HCT116 (cell line): ENCODE measurements at regions not wholly inside any gene's neighbourhood (a gene's known extent, or its start where the extent isn't known, plus 50 kb on each side); places are given as distances from the start of the nearest gene placed in this dataset.

Experiments
- ATAC-seq: fragments of 200-7000 bp; cut with Tn5 transposase; 2 replicates; pipeline ENCODE4 v1.9.1; 2020; ENCODE audit warnings: mild to moderate bottlenecking, moderate library complexity
- BruUV-seq: library from RNA; stranded (reverse); fragments of 400-500 nt; replicated peaks from 2 replicates; lab custom pipeline; 2021; lab: Mats Ljungman, UMichigan
- CTCF ChIA-PET: fragments of 300-600 bp; sonication (Branson Sonifier 250); formaldehyde crosslinking; loops from one replicate; lab custom pipeline; 2021; ENCODE audit warnings: antibody characterized with exemption; lab: Charles Lee
- POLR2A ChIA-PET: fragments of 300-600, 350-600 bp; sonication (Branson Sonifier 250); formaldehyde crosslinking; loops from one replicate; lab custom pipeline; 2021; ENCODE audit warnings: antibody characterized with exemption; lab: Charles Lee
- RAD21 ChIA-PET, 2 experiments: fragments of 300-600 bp; sonication (Branson Sonifier 250); formaldehyde crosslinking; loops; one replicate each; lab custom pipeline; 2023; ENCODE audit warnings: low total read pairs in 2 of 2; ENCODE audit not compliant: uncharacterized antibody in 2 of 2, unreplicated experiment in 2 of 2, low non-redundant PET in 1 of 2; lab: Charles Lee
- DNase-seq: peaks from one replicate; pipeline ENCODE4 v3.0.0-alpha.2; 2010; ENCODE audit warnings: low read depth, low spot score
- H2AFZ ChIP-seq: fragments of 200-600 bp; shearing (Covaris generic), sonication (generic); 2 replicates; pipeline ENCODE4 v1.6.1; 2017; ENCODE audit warnings: low read depth, mixed run types, mixed read lengths, antibody characterized with exemption, low read length; ENCODE audit not compliant: poor library complexity, severe bottlenecking
- H3K27ac ChIP-seq: 2 replicates; pipeline ENCODE4 v1.5.1; 2012; ENCODE audit warnings: low read depth, low read length
- H3K27me3 ChIP-seq: fragments of 200-600 bp; sonication (generic); 2 replicates; pipeline ENCODE4 v1.6.1; 2016; ENCODE audit warnings: mixed run types, low read length, mixed read lengths; ENCODE audit not compliant: insufficient read depth
- H3K36me3 ChIP-seq, 2 experiments: fragments of 200-500 bp in 1 of 2; fragments of 200-600 bp in 1 of 2; sonication (Bioruptor generic) in 1 of 2; sonication (generic) in 1 of 2; 2 replicates each; pipeline versions ENCODE4 v1.5.1 to v1.6.1; 2014 to 2016; ENCODE audit warnings: low read length in 2 of 2, inconsistent platforms in 1 of 2, mixed read lengths in 1 of 2, mixed run types in 1 of 2; ENCODE audit not compliant: insufficient read depth in 2 of 2, control insufficient read depth in 1 of 2
- H3K4me1 ChIP-seq, 2 experiments: fragments of 200-600 bp in 1 of 2; sonication (generic) in 1 of 2; 2 replicates each; pipeline versions ENCODE4 v1.5.1 to v1.6.1; 2012 to 2017; ENCODE audit warnings: low read length in 2 of 2, inconsistent platforms in 1 of 2, mild to moderate bottlenecking in 1 of 2, mixed read lengths in 1 of 2, mixed run types in 1 of 2, moderate library complexity in 1 of 2; ENCODE audit not compliant: insufficient read depth in 2 of 2, control insufficient read depth in 1 of 2
- H3K4me2 ChIP-seq: fragments of 200-600 bp; sonication (generic); 2 replicates; pipeline ENCODE4 v1.6.1; 2017; ENCODE audit warnings: mixed run types, low read length, mixed read lengths
- H3K4me3 ChIP-seq, 2 experiments: fragments of 200-600 bp in 1 of 2; sonication (generic) in 1 of 2; replicated peaks in 1 of 2; 2 replicates each; pipeline ENCODE4 v1.5.1; 2011 to 2016; ENCODE audit warnings: low read length in 2 of 2, control low read depth in 1 of 2, low read depth in 1 of 2, mild to moderate bottlenecking in 1 of 2, mixed read lengths in 1 of 2, mixed run types in 1 of 2
- H3K79me2 ChIP-seq: fragments of 200-600 bp; sonication (generic); 2 replicates; pipeline ENCODE4 v1.6.1; 2017; ENCODE audit warnings: mild to moderate bottlenecking, mixed run types, low read length, moderate library complexity, mixed read lengths; ENCODE audit not compliant: insufficient read depth
- H3K9ac ChIP-seq: fragments of 200-600 bp; sonication (generic); 2 replicates; pipeline ENCODE4 v1.6.1; 2016; ENCODE audit warnings: low read length, mixed read lengths
- H3K9me2 ChIP-seq: fragments of 200-600 bp; sonication (generic), shearing (Covaris generic); 2 replicates; pipeline ENCODE4 v1.6.1; 2017; ENCODE audit warnings: mixed run types, mild to moderate bottlenecking, moderate library complexity; ENCODE audit not compliant: insufficient read depth
- H3K9me3 ChIP-seq, 2 experiments: fragments of 200-500 bp in 1 of 2; fragments of 200-600 bp in 1 of 2; sonication (Bioruptor generic) in 1 of 2; sonication (generic) in 1 of 2; 2 replicates each; pipeline ENCODE4 v1.6.1; 2014 to 2017; ENCODE audit warnings: low read length in 2 of 2, mixed read lengths in 2 of 2, inconsistent platforms in 1 of 2, low read depth in 1 of 2, mild to moderate bottlenecking in 1 of 2, mixed run types in 1 of 2, moderate library complexity in 1 of 2; ENCODE audit not compliant: control insufficient read depth in 1 of 2, insufficient read depth in 1 of 2
- H4K20me1 ChIP-seq: fragments of 200-600 bp; sonication (generic), shearing (Covaris generic); 2 replicates; pipeline ENCODE4 v1.6.1; 2017; ENCODE audit warnings: mixed run types, mild to moderate bottlenecking, moderate library complexity; ENCODE audit not compliant: insufficient read depth
- CBX3 ChIP-seq: IDR thresholded peaks from 2 replicates; pipeline ENCODE4 v1.6.1; 2012; ENCODE audit warnings: low read depth
- CEBPB ChIP-seq: IDR thresholded peaks from 2 replicates; pipeline ENCODE4 v1.6.1; 2012; ENCODE audit warnings: low read depth
- EZH2phosphoT487 ChIP-seq: fragments of 200-600 bp; IDR thresholded peaks from 2 replicates; pipeline ENCODE4 v1.6.1; 2018; ENCODE audit warnings: antibody characterized with exemption, borderline replicate concordance
- JUND ChIP-seq: IDR thresholded peaks from 2 replicates; pipeline ENCODE4 v1.6.1; 2012
- MAX ChIP-seq: IDR thresholded peaks from 2 replicates; pipeline ENCODE4 v1.6.1; 2012
- POLR2AphosphoS5 ChIP-seq: IDR thresholded peaks from 2 replicates; pipeline ENCODE4 v1.6.1; 2011; ENCODE audit warnings: mild to moderate bottlenecking, low read depth, low read length, moderate library complexity
- RAD21 ChIP-seq: IDR thresholded peaks from 2 replicates; pipeline ENCODE4 v1.6.1; 2012; ENCODE audit warnings: low read depth, mild to moderate bottlenecking
- REST ChIP-seq: IDR thresholded peaks from 2 replicates; pipeline ENCODE4 v1.6.1; 2012; ENCODE audit warnings: low read depth
- SIN3A ChIP-seq: IDR thresholded peaks from 2 replicates; pipeline ENCODE4 v1.6.1; 2012; ENCODE audit warnings: low read depth
- SP1 ChIP-seq: IDR thresholded peaks from 2 replicates; pipeline ENCODE4 v1.6.1; 2012; ENCODE audit warnings: low read depth
- TCF7L2 ChIP-seq: IDR thresholded peaks from 2 replicates; pipeline ENCODE4 v1.7.0; 2011; ENCODE audit warnings: borderline replicate concordance, inconsistent platforms; ENCODE audit not compliant: insufficient read depth, insufficient read length; ENCODE audit errors: extremely low read depth
- YY1 ChIP-seq: IDR thresholded peaks from 2 replicates; pipeline ENCODE4 v1.6.1; 2011; ENCODE audit warnings: low read length, low read depth, moderate library complexity, mild to moderate bottlenecking; ENCODE audit not compliant: insufficient replicate concordance; ENCODE audit errors: extremely low read depth
- ZNF274 ChIP-seq: fragments of 200-500 bp; sonication (Bioruptor generic); IDR thresholded peaks from 2 replicates; pipeline ENCODE4 v1.6.1; 2014; ENCODE audit warnings: mild to moderate bottlenecking, low read depth, low read length, inconsistent platforms
- intact Hi-C: fragments of 100-400 bp; cut with micrococcal nuclease; formaldehyde crosslinking; loops from 2 replicates; pipeline ENCODE4 v1.10.0; 2022

GRCh38 chr1:112079446-112079845, 90.0 kb upstream of the KCND3 start:
- intact Hi-C loops: no loop called here
- TF ChIP-seq YY1 (no peak), CEBPB (no peak), POLR2AphosphoS5 (no peak), ZNF274 (no peak), CBX3 (no peak), TCF7L2 (no peak), SIN3A (no peak), JUND (no peak), RAD21 (no peak), MAX (no peak), EZH2phosphoT487 (no peak), SP1 (no peak)
- Histone ChIP-seq H3K27me3 (peaks cover 38% of the 10 kb centered on the region; the same call in 1 of the 2 replicates), H3K36me3 (no peaks in the 10 kb centered on the region), H3K4me2 (no peak overlapping the region), H3K9me2 (no peaks in the 10 kb centered on the region), H3K4me3 (no peak overlapping the region), H3K79me2 (no peaks in the 10 kb centered on the region), H3K27ac (no peak overlapping the region), H4K20me1 (no peaks in the 10 kb centered on the region), H3K9me3 (no peaks in the 10 kb centered on the region), H2AFZ (no peak overlapping the region), H3K4me1 (no peaks in the 10 kb centered on the region), H3K9ac (no peak overlapping the region)
- RAD21 ChIA-PET: no interaction called here
- ATAC-seq (no peak), DNase-seq (no peak)
- CTCF ChIA-PET: no interaction called here
- no TSS peak for BruUV-seq
- POLR2A ChIA-PET: no interaction called here

GRCh38 chr1:112083487-112083886, 94.0 kb upstream of the KCND3 start:
- H3K4me1 ChIP-seq: no peaks in the 10 kb centered on the region
- no peak overlapping the region for H3K4me2 ChIP-seq
- H3K4me3 ChIP-seq: no peak overlapping the region
- H3K27me3 ChIP-seq: peaks cover 47% of the 10 kb centered on the region
- peak; percentile 61 for TF ChIP-seq REST
- no peak for TF ChIP-seq JUND
- no peak overlapping the region for H3K27ac ChIP-seq
- no peaks in the 10 kb centered on the region for H3K9me2 ChIP-seq
- POLR2A ChIA-PET: no interaction called here
- H2AFZ ChIP-seq: no peak overlapping the region
- intact Hi-C loops: no loop called here
- no peak overlapping the region for H3K9ac ChIP-seq
- no peaks in the 10 kb centered on the region for H3K9me3 ChIP-seq
- CTCF ChIA-PET: no interaction called here
- no peaks in the 10 kb centered on the region for H3K36me3 ChIP-seq
- no peaks in the 10 kb centered on the region for H3K79me2 ChIP-seq
- H4K20me1 ChIP-seq: no peaks in the 10 kb centered on the region
- DNase-seq: no peak
- no TSS peak for BruUV-seq
- no peak for ATAC-seq
- RAD21 ChIA-PET: no interaction called here
